PC-9 (cell line): ENCODE measurements at regions not wholly inside any gene's neighbourhood (a gene's known extent, or its start where the extent isn't known, plus 50 kb on each side); places are given as distances from the start of the nearest gene placed in this dataset.
"Not testable (repeated sequence)": the region's sequence is repeated elsewhere in the genome, so short reads cannot be mapped to it uniquely, and the experiment has no call there.

Source experiments
- BruUV-seq: library from RNA; stranded (reverse); fragments of 400-500 nt; replicated peaks from 2 replicates; lab custom pipeline; 2021; lab: Mats Ljungman, UMichigan
- CTCF ChIA-PET: fragments of 300-600 bp; sonication (Branson Sonifier 250); formaldehyde crosslinking; loops from one replicate; lab custom pipeline; 2022; ENCODE audit warnings: antibody characterized with exemption; lab: Charles Lee
- POLR2A ChIA-PET: fragments of 300-600 bp; sonication (Branson Sonifier 250); formaldehyde crosslinking; loops from one replicate; lab custom pipeline; 2022; ENCODE audit warnings: antibody characterized with exemption; ENCODE audit not compliant: unreplicated experiment; lab: Charles Lee
- DNase-seq, 2 experiments: peaks; one replicate each; pipeline versions ENCODE4 v3.0.0 to v3.0.0-alpha.2; 2015 to 2022; ENCODE audit warnings: mixed read lengths in 1 of 2
- H2AFZ ChIP-seq: fragments of 200-600 bp; sonication (generic); 2 replicates; pipeline ENCODE4 v1.8.1; 2017; ENCODE audit warnings: antibody characterized with exemption
- H3F3A ChIP-seq: fragments of 200-600 bp; sonication (generic); 2 replicates; pipeline ENCODE4 v1.8.1; 2017; ENCODE audit warnings: antibody characterized with exemption, mild to moderate bottlenecking, low read depth; ENCODE audit not compliant: insufficient read depth
- H3K27ac ChIP-seq: fragments of 200-600 bp; sonication (generic); 2 replicates; pipeline ENCODE4 v1.6.1; 2016; ENCODE audit warnings: mixed run types
- H3K27me3 ChIP-seq: fragments of 200-600 bp; sonication (generic); 2 replicates; pipeline ENCODE4 v1.6.1; 2016; ENCODE audit warnings: low read depth, mixed run types; ENCODE audit not compliant: insufficient read depth
- H3K36me3 ChIP-seq: fragments of 200-600 bp; sonication (generic); 2 replicates; pipeline ENCODE4 v1.6.1; 2016; ENCODE audit warnings: low read depth, mixed run types
- H3K4me1 ChIP-seq: fragments of 200-600 bp; sonication (generic); replicated peaks from 2 replicates; pipeline ENCODE4 v1.6.1; 2016; ENCODE audit warnings: mixed run types; ENCODE audit not compliant: insufficient read depth
- H3K4me2 ChIP-seq: fragments of 200-600 bp; sonication (generic); 2 replicates; pipeline ENCODE4 v1.6.1; 2017; ENCODE audit warnings: mixed run types
- H3K4me3 ChIP-seq: fragments of 200-600 bp; sonication (generic); 2 replicates; pipeline ENCODE4 v1.6.1; 2016; ENCODE audit warnings: mixed run types
- H3K79me2 ChIP-seq: fragments of 200-600 bp; sonication (generic); 2 replicates; pipeline ENCODE4 v1.6.1; 2017; ENCODE audit warnings: low read depth, mixed run types
- H3K9me2 ChIP-seq: fragments of 200-600 bp; sonication (generic); 2 replicates; pipeline ENCODE4 v1.8.1; 2017; ENCODE audit warnings: mild to moderate bottlenecking; ENCODE audit not compliant: insufficient read depth
- H3K9me3 ChIP-seq: fragments of 200-600 bp; sonication (generic); 2 replicates; pipeline ENCODE4 v1.8.1; 2016; ENCODE audit warnings: low read depth; ENCODE audit not compliant: insufficient read depth
- H4K20me1 ChIP-seq: fragments of 200-600 bp; sonication (generic); 2 replicates; pipeline ENCODE4 v1.8.1; 2017; ENCODE audit not compliant: insufficient read depth
- CTCF ChIP-seq: fragments of 200-600 bp; sonication (generic); conservative IDR thresholded peaks from 2 replicates; pipeline ENCODE4 v1.6.1; 2017; ENCODE audit warnings: mixed run types, antibody characterized with exemption, mild to moderate bottlenecking, moderate library complexity
- EZH2 ChIP-seq: fragments of 200-600 bp; sonication (generic); IDR thresholded peaks from 2 replicates; pipeline ENCODE4 v1.8.0; 2017; ENCODE audit warnings: antibody characterized with exemption, low read depth
- intact Hi-C: fragments of 100-400 bp; cut with micrococcal nuclease; formaldehyde crosslinking; loops from one replicate; pipeline ENCODE4 v1.10.0; 2022; ENCODE audit not compliant: unreplicated experiment

- Histone ChIP-seq H4K20me1 (no peaks in the 10 kb centered on the region), H3K27me3 (no peaks in the 10 kb centered on the region), H3K79me2 (no peaks in the 10 kb centered on the region), H3K9me2 (no peaks in the 10 kb centered on the region), H2AFZ (no peak overlapping the region), H3K4me3 (no peak overlapping the region), H3K4me2 (no peak overlapping the region), H3K36me3 (no peaks in the 10 kb centered on the region), H3K9me3 (no peaks in the 10 kb centered on the region; the same call in 1 of the 2 replicates), H3F3A (no peaks in the 10 kb centered on the region), H3K27ac (no peak overlapping the region), H3K4me1 (no peaks in the 10 kb centered on the region)
- intact Hi-C loops, result no loop called here
- CTCF ChIA-PET, result no interaction called here
- POLR2A ChIA-PET, result no interaction called here
- BruUV-seq, result no TSS peak
- DNase-seq, result no peak
- TF ChIP-seq EZH2 (no peak), CTCF (no peak)
Observed at GRCh38 chr11:25625094-25625493, 706.8 kb upstream of the ANO3 start.

GRCh38 chr11:25628030-25628429 lies 703.9 kb upstream of the ANO3 start:
- no peaks in the 10 kb centered on the region for H4K20me1 ChIP-seq
- H3K4me1 ChIP-seq, result no peaks in the 10 kb centered on the region
- intact Hi-C loops, result no loop called here
- no peaks in the 10 kb centered on the region for H3K79me2 ChIP-seq
- no peak for TF ChIP-seq CTCF
- no peak for TF ChIP-seq EZH2
- H3F3A ChIP-seq, result no peaks in the 10 kb centered on the region
- no peaks in the 10 kb centered on the region for H3K36me3 ChIP-seq
- no peaks in the 10 kb centered on the region for H3K27me3 ChIP-seq
- no peaks in the 10 kb centered on the region; the same call in 1 of the 2 replicates for H3K9me3 ChIP-seq
- BruUV-seq, result no TSS peak
- no peak overlapping the region for H3K4me2 ChIP-seq
- POLR2A ChIA-PET, result no interaction called here
- DNase-seq, result no peak
- H3K4me3 ChIP-seq, result no peak overlapping the region
- no peak overlapping the region for H3K27ac ChIP-seq
- no peak overlapping the region for H2AFZ ChIP-seq
- H3K9me2 ChIP-seq, result no peaks in the 10 kb centered on the region
- CTCF ChIA-PET, result no interaction called here

- TF ChIP-seq EZH2, result no peak
- no peak for TF ChIP-seq CTCF
- no peak overlapping the region for H3K27ac ChIP-seq
Observed at GRCh38 chr11:25633230-25633629, 698.7 kb upstream of the ANO3 start.

GRCh38 chr11:25649220-25649619 lies 682.7 kb upstream of the ANO3 start:
- H3F3A ChIP-seq, H2AFZ ChIP-seq, POLR2A ChIA-PET, DNase-seq, H3K27me3 ChIP-seq, H3K4me2 ChIP-seq, H3K36me3 ChIP-seq, H3K4me1 ChIP-seq, H3K9me3 ChIP-seq, H3K9me2 ChIP-seq, H4K20me1 ChIP-seq, BruUV-seq, H3K79me2 ChIP-seq, intact Hi-C loops, CTCF ChIA-PET, H3K4me3 ChIP-seq, H3K27ac ChIP-seq: not testable (repeated sequence)

More at GRCh38 chr11:25633230-25633629, 698.7 kb upstream of the ANO3 start:
- POLR2A ChIA-PET, result no interaction called here
- no peak overlapping the region for H3K4me2 ChIP-seq
- no peaks in the 10 kb centered on the region for H3K36me3 ChIP-seq
- no peaks in the 10 kb centered on the region for H3K4me1 ChIP-seq
- no peaks in the 10 kb centered on the region for H3K27me3 ChIP-seq
- no peaks in the 10 kb centered on the region for H3K79me2 ChIP-seq
- no peak for DNase-seq
- H3F3A ChIP-seq, result no peaks in the 10 kb centered on the region
- H2AFZ ChIP-seq, result no peak overlapping the region
- BruUV-seq, result no TSS peak
- H3K4me3 ChIP-seq, result no peak overlapping the region
- intact Hi-C loops, result no loop called here
- H4K20me1 ChIP-seq, result no peaks in the 10 kb centered on the region
- no peaks in the 10 kb centered on the region for H3K9me2 ChIP-seq
- no peaks in the 10 kb centered on the region for H3K9me3 ChIP-seq
- CTCF ChIA-PET, result no interaction called here
